MCF 10A (cell line): ENCODE measurements at regions not wholly inside any gene's neighbourhood (a gene's known extent, or its start where the extent isn't known, plus 50 kb on each side); places are given as distances from the start of the nearest gene placed in this dataset.

Experiments used
- BruUV-seq: library from RNA; stranded (reverse); fragments of 400-500 nt; replicated peaks from 2 replicates; lab custom pipeline; 2021; lab: Mats Ljungman, UMichigan
- CTCF ChIA-PET: fragments of 300-600 bp; sonication (Branson Sonifier 250); formaldehyde crosslinking; extraction: SDS; loops from one replicate; lab custom pipeline; 2021; ENCODE audit warnings: antibody characterized with exemption, inconsistent platforms; lab: Yijun Ruan, JAX
- POLR2A ChIA-PET: fragments of 300-600, 350-650 bp; sonication (Branson Sonifier 250); formaldehyde crosslinking; extraction: SDS; loops from one replicate; lab custom pipeline; 2020; ENCODE audit warnings: antibody characterized with exemption, inconsistent platforms; lab: Yijun Ruan, JAX
- DNase-seq: peaks from one replicate; pipeline ENCODE4 v3.0.0-alpha.2; 2018; ENCODE audit not compliant: unreplicated experiment
- H3K27ac Mint-ChIP-seq: one replicate; pipeline ENCODE4 v1.8.0; 2022; ENCODE audit warnings: mild to moderate bottlenecking, low read depth, mixed read lengths; ENCODE audit not compliant: unreplicated experiment
- H3K27me3 Mint-ChIP-seq: one replicate; pipeline ENCODE4 v1.8.0; 2022; ENCODE audit warnings: mixed read lengths; ENCODE audit not compliant: insufficient read depth, unreplicated experiment
- H3K36me3 Mint-ChIP-seq: one replicate; pipeline ENCODE4 v1.8.0; 2022; ENCODE audit warnings: mild to moderate bottlenecking, moderate library complexity, mixed read lengths; ENCODE audit not compliant: insufficient read depth, unreplicated experiment
- H3K4me1 Mint-ChIP-seq: one replicate; pipeline ENCODE4 v1.8.0; 2022; ENCODE audit warnings: mixed read lengths; ENCODE audit not compliant: insufficient read depth, unreplicated experiment
- H3K4me3 Mint-ChIP-seq: one replicate; pipeline ENCODE4 v1.8.0; 2022; ENCODE audit warnings: mild to moderate bottlenecking, moderate library complexity, mixed read lengths; ENCODE audit not compliant: unreplicated experiment
- H3K9me3 Mint-ChIP-seq: one replicate; pipeline ENCODE4 v1.8.0; 2022; ENCODE audit warnings: mixed read lengths; ENCODE audit not compliant: unreplicated experiment
- CTCF ChIP-seq: fragments of 200-600 bp; IDR thresholded peaks from one replicate; pipeline ENCODE4 v1.8.0; 2022; ENCODE audit warnings: antibody characterized with exemption, mild to moderate bottlenecking; ENCODE audit not compliant: unreplicated experiment
- intact Hi-C: fragments of 100-400 bp; cut with micrococcal nuclease; formaldehyde crosslinking; loops from 2 replicates; pipeline ENCODE4 v1.14.1; 2022

- no peaks in the 10 kb centered on the region for H3K9me3 Mint-ChIP-seq
- no peaks in the 10 kb centered on the region for H3K36me3 Mint-ChIP-seq
- peaks cover 16% of the 10 kb centered on the region for H3K27me3 Mint-ChIP-seq
- no peak for DNase-seq
- ChIA-PET CTCF (interaction anchor here (0.7 to 0.9 kb wide), 3 partner anchors 11 to 29 kb away, joined by 3 to 6 read pairs (median 4); no protein-coding TSS in a partner anchor), POLR2A (no interaction called here)
- intact Hi-C loops, result no loop called here
- H3K27ac Mint-ChIP-seq, result no peak overlapping the region
- TF ChIP-seq CTCF, result no peak
- no TSS peak for BruUV-seq
- no peak overlapping the region for H3K4me3 Mint-ChIP-seq
- no peaks in the 10 kb centered on the region for H3K4me1 Mint-ChIP-seq
These were observed 269.7 kb downstream of the CBLN1 start for GRCh38 chr16:49011901-49012300.

GRCh38 chr16:49010879-49011278, 270.8 kb downstream of the CBLN1 start:
- no peaks in the 10 kb centered on the region for H3K4me1 Mint-ChIP-seq
- no peaks in the 10 kb centered on the region for H3K36me3 Mint-ChIP-seq
- TF ChIP-seq CTCF, result no peak
- no peak overlapping the region for H3K27ac Mint-ChIP-seq
- peaks cover 16% of the 10 kb centered on the region for H3K27me3 Mint-ChIP-seq
- ChIA-PET CTCF (interaction anchor here (0.8 kb wide), 1 partner anchor 10 kb away, joined by 3 read pairs; no protein-coding TSS in a partner anchor), POLR2A (no interaction called here)
- H3K4me3 Mint-ChIP-seq, result no peak overlapping the region
- H3K9me3 Mint-ChIP-seq, result no peaks in the 10 kb centered on the region
- no peak for DNase-seq
- no TSS peak for BruUV-seq
- intact Hi-C loops, result no loop called here

GRCh38 chr16:49010396-49010795, 271.2 kb downstream of the CBLN1 start:
- BruUV-seq, result no TSS peak
- Mint-ChIP-seq H3K27ac (no peak overlapping the region), H3K27me3 (peaks cover 16% of the 10 kb centered on the region), H3K36me3 (no peaks in the 10 kb centered on the region), H3K9me3 (no peaks in the 10 kb centered on the region), H3K4me3 (no peak overlapping the region), H3K4me1 (no peaks in the 10 kb centered on the region)
- ChIA-PET CTCF (interaction anchor here (0.6 kb wide), 1 partner anchor 34 kb away, joined by 5 read pairs; no protein-coding TSS in a partner anchor), POLR2A (interaction anchor here (0.6 kb wide), 1 partner anchor 330 kb away, joined by 3 read pairs; no protein-coding TSS in a partner anchor)
- DNase-seq, result no peak
- intact Hi-C loops, result no loop called here
- no peak for TF ChIP-seq CTCF

- Mint-ChIP-seq H3K4me3 (no peak overlapping the region), H3K4me1 (no peaks in the 10 kb centered on the region), H3K36me3 (no peaks in the 10 kb centered on the region), H3K27me3 (peaks cover 5% of the 10 kb centered on the region), H3K9me3 (no peaks in the 10 kb centered on the region), H3K27ac (no peak overlapping the region)
- no TSS peak for BruUV-seq
- no peak for DNase-seq
- CTCF ChIA-PET, result no interaction called here
- POLR2A ChIA-PET, result no interaction called here
- no peak for TF ChIP-seq CTCF
- intact Hi-C loops, result no loop called here
These were observed 272.4 kb downstream of the CBLN1 start for GRCh38 chr16:49009204-49009603.
